UCSD-AML1 (cell line): ENCODE measurements at regions not wholly inside any gene's neighbourhood (a gene's known extent, or its start where the extent isn't known, plus 50 kb on each side); places are given as distances from the start of the nearest gene placed in this dataset.

Experiments
- DNase-seq: peaks from one replicate; lab custom pipeline; 2025; ENCODE audit not compliant: unreplicated experiment; lab: John Stamatoyannopoulos, UW

DNA sequence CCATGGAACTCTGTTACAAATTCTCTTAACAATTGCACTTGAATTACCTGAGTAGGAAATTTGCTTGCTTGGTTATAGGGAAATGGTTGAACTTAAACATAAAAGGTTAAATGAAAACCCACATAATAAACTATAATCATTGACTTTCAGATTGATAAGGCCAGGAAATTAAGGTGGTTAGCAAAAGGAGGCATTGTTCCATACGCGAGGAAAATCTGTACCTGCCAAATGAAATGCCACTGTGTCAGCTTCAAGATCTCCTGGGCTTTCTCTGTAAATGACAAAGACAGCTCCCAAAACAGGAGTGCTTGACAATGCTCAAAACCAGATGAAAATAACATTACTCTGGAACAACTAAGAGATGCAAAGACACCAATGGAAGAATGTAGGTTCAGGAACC lies 125.5 kb upstream of the KLF3 start:
- DNase-seq, result no peak

GRCh38 chr4:38539501-38539900 lies 124.5 kb upstream of the KLF3 start:
- DNase-seq, result no peak

DNA sequence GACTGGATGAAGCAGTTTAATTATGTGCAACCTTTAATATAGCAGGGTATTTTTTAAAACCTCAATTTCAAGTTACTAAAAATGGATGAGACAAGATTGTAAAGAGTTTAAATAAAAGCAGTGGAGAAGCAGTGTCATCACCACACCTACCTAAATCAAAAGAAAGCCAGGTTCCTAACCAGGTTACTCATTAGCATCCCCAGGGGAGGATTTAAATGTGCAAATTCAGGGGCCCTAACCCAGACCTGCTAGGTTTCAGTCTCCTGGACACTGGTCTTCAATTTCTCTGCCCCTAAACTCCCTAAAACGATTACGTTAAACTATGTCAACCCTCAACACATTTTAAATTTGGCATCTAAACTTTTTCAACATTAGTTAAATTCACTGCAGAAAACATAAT lies 116.9 kb upstream of the KLF3 start:
- no peak for DNase-seq

- no peak for DNase-seq
These were observed 115.7 kb upstream of the KLF3 start for GRCh38 chr4:38548256-38548655.

DNA sequence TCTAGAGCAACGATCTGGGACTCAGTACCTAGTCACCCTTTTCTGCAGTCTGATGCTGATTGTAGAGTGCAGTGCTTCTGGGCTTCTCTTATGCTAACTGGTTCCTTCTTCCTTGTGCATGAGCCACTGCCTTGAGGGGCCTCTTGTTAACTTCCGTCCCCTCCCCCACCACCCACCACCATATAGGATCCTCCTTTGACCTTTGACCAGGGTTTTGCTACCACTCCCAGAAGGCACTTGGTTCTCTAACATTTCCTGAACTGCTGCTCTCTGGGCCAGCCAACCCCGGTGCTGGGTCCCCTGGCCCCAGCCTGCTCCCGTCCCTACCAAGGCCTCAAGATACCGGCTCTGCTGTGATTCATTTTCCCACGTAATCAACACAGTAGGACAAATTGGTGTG lies 104.6 kb upstream of the KLF3 start:
- DNase-seq, result no peak

GRCh38 chr4:38560340-38560739 lies 103.7 kb upstream of the KLF3 start:
- DNase-seq, result no peak

DNA sequence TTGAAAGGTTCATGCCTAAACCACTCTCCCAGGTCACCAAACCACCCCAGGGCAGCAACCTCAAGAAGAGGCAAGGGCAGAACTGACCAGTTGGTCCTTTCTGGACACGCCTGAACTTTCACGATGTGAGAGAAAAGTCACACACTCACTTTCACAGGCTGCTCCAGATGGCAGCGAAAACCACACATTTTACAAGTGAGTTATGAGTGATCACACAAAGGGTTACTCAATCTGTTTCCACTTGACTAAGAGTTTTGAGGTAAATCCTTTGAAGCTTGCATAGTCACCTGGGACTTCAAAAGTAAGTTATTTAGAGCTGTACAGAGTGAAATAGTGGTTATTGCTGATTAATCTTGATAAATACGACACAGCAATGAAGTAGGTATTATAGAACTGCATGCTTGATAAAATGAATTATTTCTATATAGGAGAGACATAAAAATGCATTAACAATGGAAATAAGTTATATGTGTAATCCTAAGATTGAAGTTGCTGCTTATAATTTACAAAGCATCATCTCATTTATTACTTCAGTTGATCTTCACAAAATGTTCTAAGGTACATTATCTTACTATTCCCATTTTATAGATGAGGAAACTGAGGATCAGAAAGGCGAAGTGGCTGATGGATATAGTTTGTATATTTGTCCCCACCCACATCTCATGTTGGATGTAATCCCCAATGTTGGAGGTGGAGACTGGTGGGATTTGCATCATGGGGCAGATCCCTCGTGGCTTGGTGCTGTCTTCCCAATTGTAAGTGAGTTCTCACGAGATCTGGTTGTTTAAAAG lies 103.0 kb upstream of the KLF3 start:
- DNase-seq, result no peak

GRCh38 chr4:38562751-38563198 lies 101.2 kb upstream of the KLF3 start:
- DNase-seq, result peak; percentile 60

DNA sequence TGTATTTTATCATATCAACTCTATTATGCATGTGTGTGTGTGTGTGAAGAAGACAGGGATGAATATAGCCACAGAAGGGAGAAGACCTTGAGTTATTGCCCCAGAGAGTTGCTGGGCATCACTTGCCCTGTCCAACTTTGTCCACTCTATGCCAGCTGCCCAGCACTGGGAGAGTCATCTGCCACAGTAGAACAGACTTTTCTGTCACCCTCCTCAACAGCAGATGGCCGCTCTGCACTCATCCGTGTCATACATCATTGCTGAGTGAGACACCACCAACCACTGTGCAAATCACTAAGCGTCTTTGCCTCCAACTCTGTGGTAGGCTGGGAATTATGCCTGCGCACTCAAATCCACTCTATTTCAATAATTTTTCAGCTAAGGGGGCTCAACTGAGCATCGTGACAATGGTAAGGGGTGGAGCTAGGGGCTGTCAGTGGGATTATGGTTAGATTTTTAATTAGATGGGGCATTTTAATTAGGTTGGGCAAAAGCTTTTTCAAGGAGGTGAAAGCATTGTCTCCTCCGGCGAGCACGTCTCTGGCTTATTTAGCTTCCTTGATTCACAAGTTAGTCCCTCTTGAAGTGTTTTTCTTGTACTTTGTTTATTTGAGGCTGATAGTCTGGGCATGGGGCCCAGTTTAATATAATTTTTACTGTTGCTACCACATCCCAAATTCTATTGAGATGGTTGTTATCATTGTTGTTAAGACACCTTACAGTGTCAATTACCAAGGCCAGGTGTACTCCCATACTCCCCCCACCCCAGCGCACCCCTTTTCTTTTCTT lies 100.1 kb upstream of the KLF3 start:
- DNase-seq, result no peak

GRCh38 chr4:38565271-38566199 lies 98.5 kb upstream of the KLF3 start:
- DNase-seq, result no peak

DNA sequence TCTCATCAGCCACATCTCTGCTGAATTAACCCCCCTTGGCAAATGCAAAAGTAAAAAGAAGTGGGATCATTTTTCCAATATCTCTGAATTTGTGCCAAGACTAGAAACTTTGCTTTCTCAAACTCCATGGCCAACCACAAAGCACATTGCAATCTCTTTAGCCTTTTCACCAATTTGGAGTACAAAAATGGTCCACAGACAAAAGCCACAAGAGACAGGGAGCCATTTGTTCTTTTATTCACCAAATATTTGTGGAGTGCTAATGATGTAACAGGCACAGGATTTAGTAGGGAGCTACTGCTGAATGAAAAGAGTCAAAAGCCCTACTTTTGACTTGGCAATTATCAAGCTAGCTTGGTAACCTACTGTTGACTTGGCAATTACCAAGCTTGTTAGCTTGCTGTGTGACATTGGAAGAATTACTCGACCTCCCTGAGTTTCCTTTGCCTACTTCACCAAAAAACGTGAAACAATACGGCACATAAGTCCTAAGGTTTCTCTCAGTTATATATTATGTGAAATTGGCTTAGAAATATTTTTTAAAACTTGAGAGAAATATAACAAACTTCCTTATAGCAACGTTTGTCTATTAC lies 97.1 kb upstream of the KLF3 start:
- DNase-seq, result no peak

DNA sequence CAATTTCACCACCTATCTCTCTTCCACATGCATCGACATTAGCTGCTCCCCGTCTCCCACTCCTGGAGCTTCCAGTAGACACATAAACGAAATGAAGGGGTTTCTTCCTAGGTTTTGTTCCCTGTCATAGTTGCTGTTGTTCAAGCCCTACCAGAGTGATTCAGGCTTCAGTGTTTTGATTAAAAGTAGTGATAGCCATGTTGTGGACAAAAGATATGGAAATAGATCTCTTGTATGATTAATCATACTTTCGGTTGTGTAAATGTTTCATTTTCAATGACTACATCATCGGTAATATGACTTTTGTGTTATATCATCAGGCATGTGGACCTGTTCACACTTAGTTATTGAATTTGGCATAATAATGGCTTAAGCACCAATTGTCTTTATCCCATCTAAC lies 96.5 kb upstream of the KLF3 start:
- no peak for DNase-seq

DNA sequence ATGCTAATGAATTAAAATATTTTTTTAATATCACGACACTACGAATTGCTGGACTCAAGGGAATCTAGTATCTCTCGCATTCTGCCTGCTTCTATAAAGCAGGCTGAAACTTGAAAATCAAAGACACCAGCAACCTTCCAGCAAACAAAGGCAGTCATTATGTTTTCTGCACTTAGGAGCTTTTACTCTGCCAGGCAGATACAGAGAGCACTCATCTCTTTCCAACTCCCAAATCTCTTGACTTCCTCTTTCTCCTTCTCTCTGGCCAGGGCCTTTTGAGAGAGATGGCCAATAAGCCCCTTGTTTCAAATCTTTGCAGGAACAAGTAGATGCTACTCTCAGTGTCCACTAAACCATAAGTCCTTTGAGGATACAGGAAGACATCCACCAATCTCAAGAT lies 95.2 kb upstream of the KLF3 start:
- no peak for DNase-seq

DNA sequence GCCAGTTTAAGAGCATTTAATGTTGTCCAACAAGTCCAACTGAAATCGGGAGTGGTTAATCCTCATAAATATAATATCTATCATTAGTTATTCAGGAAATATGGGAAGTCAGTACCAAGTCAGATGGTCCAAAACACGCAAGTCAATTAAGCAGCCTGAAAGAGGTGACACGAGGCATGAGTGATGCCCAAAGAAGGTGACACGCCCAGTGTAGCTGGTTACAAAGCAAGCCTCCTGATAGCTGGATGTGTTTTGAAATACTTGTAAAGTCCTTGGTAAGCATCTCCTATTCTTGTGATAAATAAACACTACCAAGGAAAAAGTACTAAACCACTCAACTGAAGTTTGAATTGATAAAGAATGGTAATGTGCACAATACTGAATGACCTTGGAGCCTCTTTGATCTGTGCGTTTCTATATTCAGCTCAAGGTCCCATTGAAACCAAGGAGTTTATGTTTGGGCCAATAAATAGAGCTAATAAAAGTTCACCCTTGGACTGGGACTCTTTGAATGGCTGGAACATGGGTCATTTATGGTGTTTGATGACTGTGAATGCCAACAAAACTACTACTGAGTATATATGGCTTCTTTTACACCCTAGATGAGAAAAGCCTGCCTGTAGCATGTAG lies 93.2 kb upstream of the KLF3 start:
- no peak for DNase-seq

- DNase-seq, result no peak
These were observed 91.2 kb upstream of the KLF3 start for GRCh38 chr4:38572793-38573192.

GRCh38 chr4:38574559-38575333 lies 89.3 kb upstream of the KLF3 start:
- DNase-seq, result peak; percentile 28

DNA sequence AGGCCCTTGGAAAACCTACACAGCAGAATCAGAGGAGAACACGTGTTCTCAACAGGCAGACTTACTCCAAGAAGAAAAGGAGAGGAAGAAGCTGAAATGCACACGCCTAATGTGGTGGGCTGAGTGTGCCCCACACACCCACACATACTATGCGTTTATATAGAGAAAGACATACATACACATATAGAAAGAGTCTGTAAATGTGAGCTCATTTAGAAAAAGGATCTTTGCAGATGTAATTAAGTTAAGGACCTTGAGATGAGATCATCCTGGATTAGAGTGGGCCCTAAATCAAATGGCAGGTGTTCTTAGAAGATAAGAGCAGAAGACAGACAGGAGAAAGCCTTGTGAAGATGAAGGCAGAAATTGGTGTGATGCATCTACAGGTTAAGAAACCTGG lies 87.2 kb upstream of the KLF3 start:
- no peak for DNase-seq

DNA sequence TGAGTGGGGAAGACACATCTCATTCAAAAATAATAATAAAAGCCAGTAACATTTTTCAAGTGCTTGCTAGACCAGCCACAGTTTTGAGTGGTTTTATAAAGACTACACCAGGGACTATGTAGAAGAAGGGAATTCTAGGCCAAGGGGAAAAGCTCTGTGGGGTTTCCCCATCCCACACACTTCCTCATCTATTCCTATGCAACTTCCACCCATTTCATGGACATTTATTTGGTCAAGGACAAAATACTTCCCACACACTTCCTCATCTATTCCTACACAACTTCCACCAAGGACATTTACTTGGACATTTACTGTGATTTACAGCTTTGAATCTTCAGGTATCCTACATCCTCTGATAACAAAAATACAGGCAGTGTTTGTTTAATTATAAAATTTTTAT lies 86.5 kb upstream of the KLF3 start:
- no peak for DNase-seq

DNA sequence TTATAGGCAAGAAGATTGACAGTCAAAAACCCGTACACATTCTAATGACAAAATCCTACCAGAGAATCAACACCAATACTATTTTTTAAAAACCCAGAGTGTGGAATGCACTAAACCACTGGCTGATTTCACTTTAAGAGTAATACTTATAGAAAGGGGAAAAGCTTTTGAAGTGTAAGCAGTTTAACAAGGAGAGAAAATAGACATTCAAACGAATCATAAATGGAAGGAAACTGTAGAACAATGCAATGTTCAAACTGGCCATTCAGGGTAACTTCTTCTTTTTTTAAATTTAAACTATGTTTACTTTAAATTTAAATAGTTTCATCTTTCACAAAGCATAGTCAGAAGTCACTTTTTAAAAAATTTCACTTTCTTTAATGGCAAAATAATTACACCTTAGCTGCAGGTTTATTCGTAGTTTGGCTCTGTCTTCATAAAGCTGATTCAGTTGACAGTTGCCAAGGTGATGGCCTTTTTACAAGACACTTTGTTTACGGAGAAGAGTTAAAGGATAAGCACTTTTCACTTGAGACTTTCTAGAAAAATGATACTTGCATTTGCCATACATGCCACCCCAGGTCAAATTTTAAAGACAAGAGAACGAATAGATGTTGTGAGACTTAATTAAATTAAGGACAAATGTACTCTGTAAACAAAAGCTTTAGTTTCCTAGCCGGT lies 82.4 kb upstream of the KLF3 start:
- DNase-seq, result no peak
